ENCODE measurements at regions not wholly inside any gene's neighbourhood (a gene's known extent, or its start where the extent isn't known, plus 50 kb on each side); places are given as distances from the start of the nearest gene placed in this dataset.

DNA sequence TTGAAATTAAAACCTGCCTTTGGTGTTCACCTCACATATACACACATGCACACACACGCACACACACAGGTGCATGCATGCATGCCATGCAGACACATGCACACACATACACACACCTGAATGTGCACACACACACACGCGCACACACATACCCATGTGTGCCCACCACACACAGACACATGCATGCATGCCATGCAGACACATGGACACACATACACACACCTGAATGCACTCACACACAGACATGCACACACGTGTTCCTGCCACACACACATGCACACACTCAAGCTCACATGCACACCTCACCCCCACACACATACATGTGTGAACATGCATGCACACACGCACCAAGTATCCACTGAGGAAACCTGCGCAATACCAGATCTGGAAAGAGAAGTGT is 136.4 kb downstream of the KLF6 start:
- TF ChIP-seq, protein P1, sequence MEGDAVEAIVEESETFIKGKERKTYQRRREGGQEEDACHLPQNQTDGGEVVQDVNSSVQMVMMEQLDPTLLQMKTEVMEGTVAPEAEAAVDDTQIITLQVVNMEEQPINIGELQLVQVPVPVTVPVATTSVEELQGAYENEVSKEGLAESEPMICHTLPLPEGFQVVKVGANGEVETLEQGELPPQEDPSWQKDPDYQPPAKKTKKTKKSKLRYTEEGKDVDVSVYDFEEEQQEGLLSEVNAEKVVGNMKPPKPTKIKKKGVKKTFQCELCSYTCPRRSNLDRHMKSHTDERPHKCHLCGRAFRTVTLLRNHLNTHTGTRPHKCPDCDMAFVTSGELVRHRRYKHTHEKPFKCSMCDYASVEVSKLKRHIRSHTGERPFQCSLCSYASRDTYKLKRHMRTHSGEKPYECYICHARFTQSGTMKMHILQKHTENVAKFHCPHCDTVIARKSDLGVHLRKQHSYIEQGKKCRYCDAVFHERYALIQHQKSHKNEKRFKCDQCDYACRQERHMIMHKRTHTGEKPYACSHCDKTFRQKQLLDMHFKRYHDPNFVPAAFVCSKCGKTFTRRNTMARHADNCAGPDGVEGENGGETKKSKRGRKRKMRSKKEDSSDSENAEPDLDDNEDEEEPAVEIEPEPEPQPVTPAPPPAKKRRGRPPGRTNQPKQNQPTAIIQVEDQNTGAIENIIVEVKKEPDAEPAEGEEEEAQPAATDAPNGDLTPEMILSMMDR (conservative IDR thresholded peaks at IDR 0.05; ENCODE audit: low read depth, low read length) = no peak
- TF ChIP-seq EZH2 (IDR thresholded peaks at IDR 0.05; ENCODE audit: borderline replicate concordance, low read depth, low read length, poor library complexity, severe bottlenecking) = no peak

Data from A673 (cell line).